ENCODE measurements at regions not wholly inside any gene's neighbourhood (a gene's known extent, or its start where the extent isn't known, plus 50 kb on each side); places are given as distances from the start of the nearest gene placed in this dataset.

GRCh38 chr11:79809487-79809886 is 368.7 kb upstream of the TENM4 start:
- H3K36me3 ChIP-seq (ENCODE audit: low read depth, missing control alignments) = no peaks in the 10 kb centered on the region
- TF ChIP-seq, protein P1, sequence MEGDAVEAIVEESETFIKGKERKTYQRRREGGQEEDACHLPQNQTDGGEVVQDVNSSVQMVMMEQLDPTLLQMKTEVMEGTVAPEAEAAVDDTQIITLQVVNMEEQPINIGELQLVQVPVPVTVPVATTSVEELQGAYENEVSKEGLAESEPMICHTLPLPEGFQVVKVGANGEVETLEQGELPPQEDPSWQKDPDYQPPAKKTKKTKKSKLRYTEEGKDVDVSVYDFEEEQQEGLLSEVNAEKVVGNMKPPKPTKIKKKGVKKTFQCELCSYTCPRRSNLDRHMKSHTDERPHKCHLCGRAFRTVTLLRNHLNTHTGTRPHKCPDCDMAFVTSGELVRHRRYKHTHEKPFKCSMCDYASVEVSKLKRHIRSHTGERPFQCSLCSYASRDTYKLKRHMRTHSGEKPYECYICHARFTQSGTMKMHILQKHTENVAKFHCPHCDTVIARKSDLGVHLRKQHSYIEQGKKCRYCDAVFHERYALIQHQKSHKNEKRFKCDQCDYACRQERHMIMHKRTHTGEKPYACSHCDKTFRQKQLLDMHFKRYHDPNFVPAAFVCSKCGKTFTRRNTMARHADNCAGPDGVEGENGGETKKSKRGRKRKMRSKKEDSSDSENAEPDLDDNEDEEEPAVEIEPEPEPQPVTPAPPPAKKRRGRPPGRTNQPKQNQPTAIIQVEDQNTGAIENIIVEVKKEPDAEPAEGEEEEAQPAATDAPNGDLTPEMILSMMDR (IDR thresholded peaks at IDR 0.05) = no peak
- no peak for TF ChIP-seq POLR2A (IDR thresholded peaks at IDR 0.05)
- H3K9me3 ChIP-seq = no peaks in the 10 kb centered on the region
- H3K4me3 ChIP-seq = no peak overlapping the region
- no peak for DNase-seq
- intact Hi-C loops (cut with DNase I; ENCODE audit: low total_unique reads) = no loop called here
- WGBS, 2 donors = 35 to 58% methylated on average over 2 of the region's 2 CpGs
- no peaks in the 10 kb centered on the region for H3K27me3 ChIP-seq
- H3K27ac ChIP-seq = no peak overlapping the region
- H3K4me1 ChIP-seq = no peaks in the 10 kb centered on the region

- Histone ChIP-seq H3K27ac (no peak overlapping the region), H3K4me1 (no peaks in the 10 kb centered on the region), H3K36me3 (ENCODE audit: low read depth, missing control alignments) (no peaks in the 10 kb centered on the region), H3K4me3 (no peak overlapping the region), H3K9me3 (no peaks in the 10 kb centered on the region), H3K27me3 (no peaks in the 10 kb centered on the region)
- TF ChIP-seq, protein P1 (IDR thresholded peaks at IDR 0.05) = no peak
- TF ChIP-seq POLR2A (IDR thresholded peaks at IDR 0.05) = no peak
- WGBS, 2 donors = 82 to 91% methylated on average over 2 of the region's 2 CpGs
- intact Hi-C loops (cut with DNase I; ENCODE audit: low total_unique reads) = no loop called here
- DNase-seq = no peak
Observed at GRCh38 chr11:79807506-79807905, 366.7 kb upstream of the TENM4 start.

GRCh38 chr11:79796704-79797103 is 355.9 kb upstream of the TENM4 start:
- H3K27ac ChIP-seq = no peak overlapping the region
- no peak overlapping the region for H3K4me3 ChIP-seq
- WGBS, 2 donors = 72 to 90% methylated on average over 1 of the region's 1 CpG
- H3K9me3 ChIP-seq = no peaks in the 10 kb centered on the region
- intact Hi-C loops (cut with DNase I; ENCODE audit: low total_unique reads) = no loop called here
- no peaks in the 10 kb centered on the region for H3K36me3 ChIP-seq (ENCODE audit: low read depth, missing control alignments)
- H3K27me3 ChIP-seq = no peaks in the 10 kb centered on the region
- peaks cover 6% of the 10 kb centered on the region for H3K4me1 ChIP-seq
- DNase-seq = no peak
- TF ChIP-seq POLR2A (IDR thresholded peaks at IDR 0.05) = no peak
- TF ChIP-seq, protein P1 (IDR thresholded peaks at IDR 0.05) = no peak

- H3K9me3 ChIP-seq = no peaks in the 10 kb centered on the region
- peak overlapping the region; percentile 4 to 62 for H3K27ac ChIP-seq
- WGBS, 2 donors = 45 to 47% methylated on average over 4 of the region's 4 CpGs
- no peaks in the 10 kb centered on the region for H3K36me3 ChIP-seq (ENCODE audit: low read depth, missing control alignments)
- H3K4me1 ChIP-seq = peaks cover 6% of the 10 kb centered on the region
- H3K4me3 ChIP-seq = no peak overlapping the region
- intact Hi-C loops (cut with DNase I; ENCODE audit: low total_unique reads) = no loop called here
- H3K27me3 ChIP-seq = no peaks in the 10 kb centered on the region
- DNase-seq = peak; percentile 43
- TF ChIP-seq, protein P1 (IDR thresholded peaks at IDR 0.05) = no peak
Observed at GRCh38 chr11:79794484-79795393, 353.9 kb upstream of the TENM4 start.

GRCh38 chr11:79794057-79794456 is 353.2 kb upstream of the TENM4 start:
- no peak overlapping the region for H3K4me3 ChIP-seq
- no peak for DNase-seq
- no peaks in the 10 kb centered on the region for H3K9me3 ChIP-seq
- H3K27me3 ChIP-seq = no peaks in the 10 kb centered on the region
- H3K36me3 ChIP-seq (ENCODE audit: low read depth, missing control alignments) = no peaks in the 10 kb centered on the region
- peak overlapping the region in 1 of 2 donors; percentile 62 for H3K27ac ChIP-seq
- no peak for TF ChIP-seq POLR2A (IDR thresholded peaks at IDR 0.05)
- TF ChIP-seq, protein P1 (IDR thresholded peaks at IDR 0.05) = no peak
- 69 to 78% methylated on average over 3 of the region's 3 CpGs for WGBS, 2 donors
- peaks cover 6% of the 10 kb centered on the region for H3K4me1 ChIP-seq
- intact Hi-C loops (cut with DNase I; ENCODE audit: low total_unique reads) = no loop called here
